ENCODE measurements at regions not wholly inside any gene's neighbourhood (a gene's known extent, or its start where the extent isn't known, plus 50 kb on each side); places are given as distances from the start of the nearest gene placed in this dataset.
A peak's percentile ranks its signal among the peaks of the same experiment; 100 is the strongest.

- peak; percentile 61 for DNase-seq (ENCODE audit: low spot score)
- peak overlapping the region; percentile 31 for H3K4me3 ChIP-seq
- TF ChIP-seq, protein P1, sequence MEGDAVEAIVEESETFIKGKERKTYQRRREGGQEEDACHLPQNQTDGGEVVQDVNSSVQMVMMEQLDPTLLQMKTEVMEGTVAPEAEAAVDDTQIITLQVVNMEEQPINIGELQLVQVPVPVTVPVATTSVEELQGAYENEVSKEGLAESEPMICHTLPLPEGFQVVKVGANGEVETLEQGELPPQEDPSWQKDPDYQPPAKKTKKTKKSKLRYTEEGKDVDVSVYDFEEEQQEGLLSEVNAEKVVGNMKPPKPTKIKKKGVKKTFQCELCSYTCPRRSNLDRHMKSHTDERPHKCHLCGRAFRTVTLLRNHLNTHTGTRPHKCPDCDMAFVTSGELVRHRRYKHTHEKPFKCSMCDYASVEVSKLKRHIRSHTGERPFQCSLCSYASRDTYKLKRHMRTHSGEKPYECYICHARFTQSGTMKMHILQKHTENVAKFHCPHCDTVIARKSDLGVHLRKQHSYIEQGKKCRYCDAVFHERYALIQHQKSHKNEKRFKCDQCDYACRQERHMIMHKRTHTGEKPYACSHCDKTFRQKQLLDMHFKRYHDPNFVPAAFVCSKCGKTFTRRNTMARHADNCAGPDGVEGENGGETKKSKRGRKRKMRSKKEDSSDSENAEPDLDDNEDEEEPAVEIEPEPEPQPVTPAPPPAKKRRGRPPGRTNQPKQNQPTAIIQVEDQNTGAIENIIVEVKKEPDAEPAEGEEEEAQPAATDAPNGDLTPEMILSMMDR (IDR thresholded peaks at IDR 0.05), result no peak
- H3K27ac ChIP-seq, result no peak overlapping the region
Observed at GRCh38 chr22:48089601-48090331, 1327.3 kb downstream of the TBC1D22A start.

DNA sequence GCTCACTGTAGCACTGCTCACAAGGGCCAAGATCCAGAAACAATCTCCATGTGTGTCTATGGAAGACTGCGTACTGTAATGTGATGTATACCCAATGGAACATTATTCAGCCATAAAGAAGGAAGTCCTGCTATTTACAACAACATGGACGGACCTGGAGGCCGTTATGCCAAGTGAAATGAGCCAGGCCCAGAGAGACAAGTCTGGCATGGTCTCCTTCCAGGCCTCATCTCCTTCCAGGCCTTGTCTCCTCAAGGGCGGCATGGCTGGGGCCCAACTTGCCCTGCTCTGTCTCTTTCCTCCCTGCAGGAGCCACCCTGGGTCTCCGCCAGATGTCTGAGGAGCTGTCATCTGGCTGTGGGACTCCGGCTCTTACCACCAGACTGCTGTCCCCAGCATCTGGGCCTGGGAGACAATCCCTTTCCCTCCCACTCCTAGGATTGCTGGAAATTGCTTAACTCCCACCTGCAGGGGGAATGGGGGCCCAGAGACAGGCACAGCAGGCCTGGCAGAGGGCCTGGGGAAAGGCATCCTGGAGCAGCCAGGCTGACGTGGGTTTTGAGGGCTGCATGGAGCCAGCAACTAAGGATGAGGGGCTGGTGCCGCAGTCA lies 1326.6 kb downstream of the TBC1D22A start:
- TF ChIP-seq, protein P1 (IDR thresholded peaks at IDR 0.05), result no peak
- H3K27ac ChIP-seq, result no peak overlapping the region
- H3K4me3 ChIP-seq, result no peak overlapping the region
- DNase-seq (ENCODE audit: low spot score), result no peak

GRCh38 chr22:48088251-48088650 lies 1325.8 kb downstream of the TBC1D22A start:
- H3K4me3 ChIP-seq, result no peak overlapping the region
- no peak for DNase-seq (ENCODE audit: low spot score)
- no peak overlapping the region for H3K27ac ChIP-seq
- TF ChIP-seq, protein P1 (IDR thresholded peaks at IDR 0.05), result no peak

GRCh38 chr22:48085901-48086645 lies 1323.6 kb downstream of the TBC1D22A start:
- DNase-seq (ENCODE audit: low spot score), result no peak
- TF ChIP-seq, protein P1 (IDR thresholded peaks at IDR 0.05), result no peak
- Histone ChIP-seq H3K4me3 (no peak overlapping the region), H3K27ac (no peak overlapping the region)

DNA sequence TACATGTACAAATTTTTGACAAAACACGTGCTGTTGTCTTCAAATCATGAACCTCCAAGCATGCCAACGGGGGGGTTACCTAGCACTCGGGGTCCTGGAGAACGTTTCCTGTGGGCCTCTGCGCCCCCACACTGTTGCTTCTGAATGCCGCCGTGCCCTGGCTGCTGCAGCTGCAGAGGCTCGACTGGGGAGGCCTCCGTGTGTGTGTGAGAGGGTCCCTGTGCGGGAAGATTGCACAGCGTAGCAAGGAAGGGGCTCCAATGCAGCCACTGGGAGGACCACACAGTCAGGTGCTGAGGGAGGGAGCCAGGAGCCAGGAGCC lies 1322.2 kb downstream of the TBC1D22A start:
- H3K4me3 ChIP-seq, result no peak overlapping the region
- DNase-seq (ENCODE audit: low spot score), result no peak
- H3K27ac ChIP-seq, result no peak overlapping the region
- TF ChIP-seq, protein P1 (IDR thresholded peaks at IDR 0.05), result no peak

DNA sequence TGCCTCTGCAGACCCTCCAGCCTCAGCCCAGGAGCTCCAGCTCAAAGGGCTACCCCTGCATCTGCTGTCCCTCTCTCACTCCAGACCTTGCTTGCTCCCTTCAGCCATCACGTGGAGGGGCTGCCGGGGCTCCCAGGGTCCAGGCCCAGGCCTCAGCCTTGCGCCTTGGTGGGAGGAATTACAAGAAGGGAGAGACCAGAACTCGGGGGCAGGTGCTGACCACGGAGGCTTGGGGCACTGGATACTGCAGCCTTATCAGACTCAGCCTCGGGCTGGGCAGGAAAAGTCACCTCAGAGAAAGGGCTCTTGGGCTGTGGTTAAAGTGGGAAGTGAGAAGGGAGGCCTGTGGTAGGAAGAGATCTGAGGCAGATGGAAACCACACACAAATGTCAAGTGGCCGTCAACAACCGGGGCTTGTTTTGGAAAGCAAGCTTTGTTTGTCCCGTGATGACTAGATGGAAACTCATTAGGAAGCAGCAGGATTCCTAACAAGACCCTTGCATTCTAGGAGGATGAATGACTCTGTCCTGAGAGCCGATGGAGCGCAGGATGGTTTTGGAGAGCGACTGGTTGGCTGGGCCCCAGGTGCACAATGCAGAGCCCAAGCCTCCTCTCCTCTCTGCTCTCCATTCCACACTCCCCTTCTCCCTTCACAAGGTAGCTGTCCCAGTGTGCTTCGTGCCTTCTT lies 1321.7 kb downstream of the TBC1D22A start:
- no peak for DNase-seq (ENCODE audit: low spot score)
- H3K27ac ChIP-seq, result no peak overlapping the region
- TF ChIP-seq, protein P1 (IDR thresholded peaks at IDR 0.05), result no peak
- no peak overlapping the region for H3K4me3 ChIP-seq
